SH-SY5Y (cell line): ENCODE measurements at regions not wholly inside any gene's neighbourhood (a gene's known extent, or its start where the extent isn't known, plus 50 kb on each side); places are given as distances from the start of the nearest gene placed in this dataset.

Experiments
- GATA2 ChIP-seq: IDR thresholded peaks from 2 replicates; pipeline ENCODE4 v1.6.1; 2011; ENCODE audit warnings: mild to moderate bottlenecking, low read depth, low read length
- GATA3 ChIP-seq: IDR thresholded peaks from 2 replicates; pipeline ENCODE4 v1.6.1; 2011; ENCODE audit warnings: low read depth, mild to moderate bottlenecking, low read length, moderate library complexity

- TF ChIP-seq GATA3 (no peak), GATA2 (no peak)
Observed at GRCh38 chr10:63753808-63754207, 232.6 kb downstream of the REEP3 start.

- TF ChIP-seq GATA2 (no peak), GATA3 (no peak)
Observed at GRCh38 chr10:63755441-63755840, 234.2 kb downstream of the REEP3 start.

GRCh38 chr10:63757067-63757466 lies 235.9 kb downstream of the REEP3 start:
- no peak for TF ChIP-seq GATA3
- TF ChIP-seq GATA2 = no peak

- TF ChIP-seq GATA3 (no peak), GATA2 (no peak)
Observed at GRCh38 chr10:63758080-63758479, 236.9 kb downstream of the REEP3 start.

GRCh38 chr10:63759335-63759734 lies 238.1 kb downstream of the REEP3 start:
- TF ChIP-seq GATA2 (no peak), GATA3 (no peak)

GRCh38 chr10:63760034-63760707 lies 239.0 kb downstream of the REEP3 start:
- TF ChIP-seq GATA2 = no peak
- TF ChIP-seq GATA3 = no peak

GRCh38 chr10:63760708-63761047 lies 239.5 kb downstream of the REEP3 start:
- TF ChIP-seq GATA3 (no peak), GATA2 (no peak)

- no peak for TF ChIP-seq GATA3
- no peak for TF ChIP-seq GATA2
Observed at GRCh38 chr10:63761243-63761642, 240.0 kb downstream of the REEP3 start.

GRCh38 chr10:63763744-63764143 lies 242.5 kb downstream of the REEP3 start:
- no peak for TF ChIP-seq GATA3
- TF ChIP-seq GATA2 = no peak

- TF ChIP-seq GATA3 = no peak
- TF ChIP-seq GATA2 = no peak
Observed at GRCh38 chr10:63765126-63765525, 243.9 kb downstream of the REEP3 start.

- TF ChIP-seq GATA2 (no peak), GATA3 (no peak)
Observed at GRCh38 chr10:63766745-63767137, 245.5 kb downstream of the REEP3 start.

- TF ChIP-seq GATA2 (no peak), GATA3 (no peak)
Observed at GRCh38 chr10:63767138-63767801, 246.1 kb downstream of the REEP3 start.

GRCh38 chr10:63769367-63769766 lies 248.2 kb downstream of the REEP3 start:
- TF ChIP-seq GATA2 (no peak), GATA3 (no peak)

- TF ChIP-seq GATA2 (no peak), GATA3 (no peak)
Observed at GRCh38 chr10:63770523-63770922, 249.3 kb downstream of the REEP3 start.

- TF ChIP-seq GATA2 (no peak), GATA3 (no peak)
Observed at GRCh38 chr10:63772491-63772890, 251.3 kb downstream of the REEP3 start.
